PFSK-1 (cell line): ENCODE measurements at regions not wholly inside any gene's neighbourhood (a gene's known extent, or its start where the extent isn't known, plus 50 kb on each side); places are given as distances from the start of the nearest gene placed in this dataset.

ENCODE experiments used
- FOXP2 ChIP-seq: optimal IDR thresholded peaks from 2 replicates; pipeline ENCODE3; 2011; ENCODE audit warnings: borderline replicate concordance, control low read depth, inconsistent platforms; ENCODE audit not compliant: insufficient read depth; ENCODE audit errors: extremely low read length, extremely low read depth
- POLR2AphosphoS5 ChIP-seq: IDR thresholded peaks from 2 replicates; pipeline ENCODE4 v1.6.1; 2012; ENCODE audit warnings: low read depth, mild to moderate bottlenecking, control low read depth, low read length, moderate library complexity
- REST ChIP-seq, 2 experiments: IDR thresholded peaks; 2 replicates each; pipeline versions ENCODE4 v1.6.1 to v1.8.0; 2011 to 2012; ENCODE audit warnings: low read depth in 2 of 2, low read length in 2 of 2, control low read depth in 1 of 2, inconsistent platforms in 1 of 2, mild to moderate bottlenecking in 1 of 2, moderate library complexity in 1 of 2; ENCODE audit not compliant: insufficient read depth in 1 of 2
- SIN3A ChIP-seq: IDR thresholded peaks from 2 replicates; pipeline ENCODE4 v1.6.1; 2012; ENCODE audit warnings: mild to moderate bottlenecking, low read length, moderate library complexity, borderline replicate concordance; ENCODE audit not compliant: insufficient read depth
- TAF1 ChIP-seq: IDR thresholded peaks from 2 replicates; pipeline ENCODE4 v1.6.1; 2012; ENCODE audit warnings: low read length, control low read depth, borderline replicate concordance; ENCODE audit not compliant: insufficient read depth

- TF ChIP-seq TAF1 (no peak), REST (IDR thresholded peaks at IDR 0.05; ENCODE audit: insufficient read depth in 1 of 2, low read depth in 2 of 2, low read length in 2 of 2) (no peak), SIN3A (no peak; the same call in 1 of the 2 replicates), POLR2AphosphoS5 (no peak), FOXP2 (no peak)
These were observed 85.7 kb upstream of the NEDD9 start for GRCh38 chr6:11317885-11318771.

DNA sequence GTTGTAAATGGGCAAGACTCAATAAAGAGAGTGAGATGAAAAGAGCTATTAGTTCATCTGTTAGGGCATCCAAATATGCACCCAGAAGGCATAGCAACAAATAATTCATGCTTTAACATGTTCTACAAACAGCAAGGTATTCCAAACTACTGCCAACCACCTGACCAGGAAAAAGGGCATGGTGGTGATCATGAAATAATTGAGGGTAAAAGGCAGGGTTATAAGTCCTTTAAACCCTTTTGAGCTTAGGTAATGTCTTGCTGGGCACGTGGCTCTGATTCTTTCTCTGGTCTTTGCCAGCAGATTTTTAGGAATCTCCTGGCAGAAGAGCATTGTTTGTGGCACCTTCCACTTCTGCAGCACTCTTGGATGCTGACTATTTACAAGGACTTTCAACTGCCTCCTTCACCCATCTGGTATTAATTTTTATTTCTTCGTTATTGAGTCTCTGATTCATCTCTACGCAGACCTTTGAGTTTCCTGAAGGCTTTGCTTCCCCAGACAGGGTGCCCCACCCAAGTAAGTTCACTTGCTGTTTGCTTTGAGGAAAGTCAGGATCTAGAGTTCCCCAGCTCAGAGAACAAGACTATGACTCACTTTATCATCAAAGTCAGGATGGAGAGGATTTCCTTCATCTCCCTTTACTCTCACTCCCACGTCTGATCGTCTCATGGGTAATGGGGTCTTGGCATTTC is 83.4 kb upstream of the NEDD9 start:
- no peak for TF ChIP-seq FOXP2
- TF ChIP-seq POLR2AphosphoS5: no peak
- TF ChIP-seq SIN3A: 0 out of 2 replicates have a peak, but pooled peaks have one; percentile 32

- no peak for TF ChIP-seq FOXP2
- TF ChIP-seq REST (IDR thresholded peaks at IDR 0.05; ENCODE audit: insufficient read depth in 1 of 2, low read depth in 2 of 2, low read length in 2 of 2): no peak
- no peak for TF ChIP-seq POLR2AphosphoS5
- no peak for TF ChIP-seq TAF1
- no peak for TF ChIP-seq SIN3A
These were observed 80.7 kb upstream of the NEDD9 start for GRCh38 chr6:11313207-11313606.

GRCh38 chr6:11311970-11312369 is 79.5 kb upstream of the NEDD9 start:
- peak in 1 of 2 experiments; percentile 56; a peak in 1 of 4 replicates for TF ChIP-seq REST (IDR thresholded peaks at IDR 0.05; ENCODE audit: insufficient read depth in 1 of 2, low read depth in 2 of 2, low read length in 2 of 2)
- TF ChIP-seq SIN3A: no peak
- no peak for TF ChIP-seq TAF1

DNA sequence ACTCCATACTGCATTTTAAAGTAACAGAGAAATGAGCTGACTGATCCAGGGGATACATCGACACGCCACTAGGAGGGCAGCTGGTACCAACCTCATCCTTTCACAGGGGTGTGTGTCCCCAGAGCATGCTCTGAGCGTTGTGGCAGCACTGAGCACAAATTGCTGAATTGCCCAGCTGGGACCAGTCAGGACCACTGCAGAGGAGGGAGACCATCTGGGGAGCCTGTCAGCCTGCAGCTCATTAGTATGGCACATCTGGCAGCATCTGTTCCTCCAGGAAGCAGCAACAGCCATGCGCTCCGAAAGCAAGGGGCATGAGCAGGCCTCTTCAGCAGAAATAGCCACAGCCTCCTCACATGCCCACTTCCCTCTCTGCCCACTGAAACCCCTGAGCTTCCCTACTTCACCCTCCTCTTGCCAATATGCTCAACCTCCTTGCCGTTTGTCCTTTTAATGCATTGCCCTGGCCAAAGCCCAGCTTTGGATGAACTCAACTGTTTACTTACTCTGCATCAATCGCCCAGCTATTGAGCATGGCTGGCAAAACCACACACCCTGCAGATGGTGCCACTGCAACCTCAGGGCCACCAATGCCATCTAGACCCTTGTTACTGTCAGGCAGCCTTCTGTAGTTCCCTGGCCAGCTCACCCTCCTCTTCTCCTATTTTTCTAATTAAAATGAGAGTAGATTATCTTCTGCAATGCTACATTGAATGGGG is 77.6 kb upstream of the NEDD9 start:
- no peak for TF ChIP-seq REST (IDR thresholded peaks at IDR 0.05; ENCODE audit: insufficient read depth in 1 of 2, low read depth in 2 of 2, low read length in 2 of 2)
- TF ChIP-seq SIN3A: no peak
- no peak for TF ChIP-seq POLR2AphosphoS5
- no peak for TF ChIP-seq TAF1
- no peak for TF ChIP-seq FOXP2
